Type B pancreatic cell (in vitro differentiated cells): ENCODE measurements at regions not wholly inside any gene's neighbourhood (a gene's known extent, or its start where the extent isn't known, plus 50 kb on each side); places are given as distances from the start of the nearest gene placed in this dataset.
A peak's percentile ranks its signal among the peaks of the same experiment; 100 is the strongest.

Experiments
- DNase-seq: peaks from one replicate; pipeline ENCODE4 v3.0.0; 2021; ENCODE audit warnings: mixed read lengths; ENCODE audit not compliant: unreplicated experiment; ENCODE audit errors: extremely low spot score
- H3K27ac Mint-ChIP-seq: 2 replicates; pipeline ENCODE4 v1.8.0; 2021; ENCODE audit warnings: mild to moderate bottlenecking, mixed read lengths
- H3K27me3 Mint-ChIP-seq: 2 replicates; pipeline ENCODE4 v1.8.0; 2021; ENCODE audit warnings: mixed read lengths
- H3K36me3 Mint-ChIP-seq: 2 replicates; pipeline ENCODE4 v1.8.0; 2021; ENCODE audit warnings: mixed read lengths
- H3K4me1 Mint-ChIP-seq: one replicate; pipeline ENCODE4 v1.8.0; 2021; ENCODE audit warnings: mixed read lengths; ENCODE audit not compliant: unreplicated experiment
- H3K4me3 Mint-ChIP-seq: 2 replicates; pipeline ENCODE4 v1.8.0; 2021; ENCODE audit warnings: mild to moderate bottlenecking, mixed read lengths
- H3K9me3 Mint-ChIP-seq: 2 replicates; pipeline ENCODE4 v1.8.0; 2021; ENCODE audit warnings: mixed read lengths
- TF ChIP-seq, protein P1 (sequence below): fragments of 200-600 bp; sonication (generic); conservative IDR thresholded peaks from 2 replicates; pipeline ENCODE4 v1.5.0; 2021; ENCODE audit warnings: antibody characterized with exemption, mild to moderate bottlenecking

GRCh38 chr10:29829776-29830175 is 195.0 kb upstream of the SVIL start:
- H3K36me3 Mint-ChIP-seq: no peaks in the 10 kb centered on the region
- no peak overlapping the region for H3K4me3 Mint-ChIP-seq
- peaks cover 15% of the 10 kb centered on the region for H3K9me3 Mint-ChIP-seq
- DNase-seq: no peak
- H3K27me3 Mint-ChIP-seq: no peaks in the 10 kb centered on the region
- H3K4me1 Mint-ChIP-seq: peaks cover 14% of the 10 kb centered on the region
- no peak overlapping the region for H3K27ac Mint-ChIP-seq
- TF ChIP-seq, protein P1, sequence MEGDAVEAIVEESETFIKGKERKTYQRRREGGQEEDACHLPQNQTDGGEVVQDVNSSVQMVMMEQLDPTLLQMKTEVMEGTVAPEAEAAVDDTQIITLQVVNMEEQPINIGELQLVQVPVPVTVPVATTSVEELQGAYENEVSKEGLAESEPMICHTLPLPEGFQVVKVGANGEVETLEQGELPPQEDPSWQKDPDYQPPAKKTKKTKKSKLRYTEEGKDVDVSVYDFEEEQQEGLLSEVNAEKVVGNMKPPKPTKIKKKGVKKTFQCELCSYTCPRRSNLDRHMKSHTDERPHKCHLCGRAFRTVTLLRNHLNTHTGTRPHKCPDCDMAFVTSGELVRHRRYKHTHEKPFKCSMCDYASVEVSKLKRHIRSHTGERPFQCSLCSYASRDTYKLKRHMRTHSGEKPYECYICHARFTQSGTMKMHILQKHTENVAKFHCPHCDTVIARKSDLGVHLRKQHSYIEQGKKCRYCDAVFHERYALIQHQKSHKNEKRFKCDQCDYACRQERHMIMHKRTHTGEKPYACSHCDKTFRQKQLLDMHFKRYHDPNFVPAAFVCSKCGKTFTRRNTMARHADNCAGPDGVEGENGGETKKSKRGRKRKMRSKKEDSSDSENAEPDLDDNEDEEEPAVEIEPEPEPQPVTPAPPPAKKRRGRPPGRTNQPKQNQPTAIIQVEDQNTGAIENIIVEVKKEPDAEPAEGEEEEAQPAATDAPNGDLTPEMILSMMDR: no peak

DNA sequence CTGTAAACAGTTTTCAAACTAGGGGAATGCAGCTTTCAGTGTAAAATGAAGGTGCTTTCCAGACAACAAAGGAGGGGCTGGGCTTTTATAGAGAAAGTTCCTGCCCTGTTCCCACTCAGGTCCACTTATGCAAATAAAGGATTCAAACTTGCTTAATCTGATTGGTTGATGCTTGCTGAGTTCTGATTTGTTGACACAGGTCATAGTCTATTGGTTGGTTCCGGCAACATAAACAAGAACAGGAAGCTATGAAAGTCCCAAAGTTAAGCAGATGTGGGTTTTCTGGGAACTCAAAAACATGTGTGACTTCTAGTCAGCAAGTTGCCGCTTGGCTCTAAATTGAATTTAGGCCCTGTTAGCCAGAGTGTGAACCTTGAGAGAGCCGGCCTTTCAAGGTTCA is 194.2 kb upstream of the SVIL start:
- DNase-seq: no peak
- TF ChIP-seq, protein P1: no peak
- H3K4me1 Mint-ChIP-seq: peaks cover 14% of the 10 kb centered on the region
- H3K9me3 Mint-ChIP-seq: peaks cover 15% of the 10 kb centered on the region
- no peaks in the 10 kb centered on the region for H3K36me3 Mint-ChIP-seq
- H3K27ac Mint-ChIP-seq: no peak overlapping the region
- H3K4me3 Mint-ChIP-seq: no peak overlapping the region
- no peaks in the 10 kb centered on the region for H3K27me3 Mint-ChIP-seq

GRCh38 chr10:29828440-29828894 is 193.7 kb upstream of the SVIL start:
- TF ChIP-seq, protein P1: no peak
- Mint-ChIP-seq H3K27ac (peak overlapping the region; percentile 13), H3K36me3 (no peaks in the 10 kb centered on the region), H3K4me3 (no peak overlapping the region), H3K4me1 (peaks cover 16% of the 10 kb centered on the region), H3K9me3 (peaks cover 15% of the 10 kb centered on the region), H3K27me3 (no peaks in the 10 kb centered on the region)
- DNase-seq: no peak

DNA sequence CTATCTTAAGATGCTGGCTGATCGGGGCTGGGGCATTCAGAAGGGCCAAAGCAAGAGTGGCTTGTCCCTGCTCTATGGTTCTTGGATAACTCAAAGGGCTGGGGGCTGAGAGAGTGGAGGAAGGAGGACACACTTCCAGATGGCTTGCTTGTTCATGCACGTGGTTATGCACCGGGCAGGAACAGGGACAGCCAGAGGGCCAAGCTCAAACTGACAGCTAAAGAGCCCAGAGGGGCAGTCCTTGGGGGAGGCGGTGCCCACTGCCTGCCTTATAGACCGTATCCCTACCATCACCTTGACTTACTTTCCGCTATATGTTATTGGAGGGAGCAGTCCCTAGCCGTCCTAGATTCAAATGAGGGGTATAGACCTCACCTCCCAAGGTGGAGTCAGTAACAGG is 192.7 kb upstream of the SVIL start:
- Mint-ChIP-seq H3K27me3 (no peaks in the 10 kb centered on the region), H3K9me3 (peaks cover 15% of the 10 kb centered on the region), H3K4me3 (no peak overlapping the region), H3K27ac (peak overlapping the region; percentile 58), H3K4me1 (peaks cover 19% of the 10 kb centered on the region), H3K36me3 (no peaks in the 10 kb centered on the region)
- no peak for DNase-seq
- TF ChIP-seq, protein P1: no peak

GRCh38 chr10:29826801-29827450 is 192.2 kb upstream of the SVIL start:
- TF ChIP-seq, protein P1: no peak
- Mint-ChIP-seq H3K4me3 (peak overlapping the region; percentile 57), H3K4me1 (peaks cover 19% of the 10 kb centered on the region), H3K36me3 (no peaks in the 10 kb centered on the region), H3K9me3 (peaks cover 11% of the 10 kb centered on the region), H3K27me3 (no peaks in the 10 kb centered on the region), H3K27ac (peak overlapping the region; percentile 53)
- DNase-seq: no peak
